Prostate gland (tissue), 2 donors: ENCODE measurements at regions not wholly inside any gene's neighbourhood (a gene's known extent, or its start where the extent isn't known, plus 50 kb on each side); places are given as distances from the start of the nearest gene placed in this dataset.
"Not testable (repeated sequence)": the region's sequence is repeated elsewhere in the genome, so short reads cannot be mapped to it uniquely, and the experiment has no call there.

Experiments
- DNase-seq: peaks from one replicate; pipeline ENCODE4 v3.0.0-alpha.2; 2019; ENCODE audit warnings: low spot score
- H3K27ac ChIP-seq, 2 donors: fragments of 200-600 bp; sonication (generic); 2 replicates each; pipeline ENCODE4 v1.5.1; 2017 to 2019
- H3K27me3 ChIP-seq: fragments of 200-600 bp; sonication (generic); replicated peaks from 2 replicates; pipeline ENCODE4 v1.5.1; 2019; ENCODE audit not compliant: insufficient read depth
- H3K36me3 ChIP-seq, 2 donors: fragments of 200-600 bp; sonication (generic); 1 replicate in 1 of 2; 2 replicates in 1 of 2; pipeline versions ENCODE4 v1.5.1 to v1.8.1; 2017 to 2019
- H3K4me1 ChIP-seq: fragments of 200-600 bp; sonication (generic); replicated peaks from 2 replicates; pipeline ENCODE4 v1.5.1; 2019
- H3K4me3 ChIP-seq, 2 donors: fragments of 200-600 bp; sonication (generic); 2 replicates each; pipeline ENCODE4 v1.5.1; 2017 to 2019
- H3K9me3 ChIP-seq: fragments of 200-600 bp; sonication (generic); 2 replicates; pipeline ENCODE4 v1.5.1; 2017
- POLR2A ChIP-seq: fragments of 450-650 bp; IDR thresholded peaks from one replicate; pipeline ENCODE4 v1.6.1; 2016; ENCODE audit warnings: antibody characterized with exemption, mild to moderate bottlenecking
- POLR2AphosphoS5 ChIP-seq: sonication (generic); formaldehyde crosslinking; IDR thresholded peaks from one replicate; pipeline ENCODE4 v1.6.1; 2017; ENCODE audit warnings: antibody characterized with exemption
- WGBS: methylation state at CpG from one replicate; pipeline ENCODE4 v1.1.5; 2018; 5-methylcytosine and 5-hydroxymethylcytosine counted together
- intact Hi-C: fragments of 100-400 bp; cut with DNase I; formaldehyde crosslinking; loops from one replicate; pipeline ENCODE4 v1.14.2; 2022
- TF ChIP-seq, protein P1 (sequence below), 4 experiments: fragments of 200-600 bp in 2 of 4; fragments of 450-650 bp in 2 of 4; sonication (generic) in 2 of 4; IDR thresholded peaks; 1 replicate in 3 of 4; 2 replicates in 1 of 4; pipeline ENCODE4 v1.5.1; 2016 to 2019; ENCODE audit warnings: antibody characterized with exemption in 4 of 4, mild to moderate bottlenecking in 2 of 4, moderate library complexity in 2 of 4

DNA sequence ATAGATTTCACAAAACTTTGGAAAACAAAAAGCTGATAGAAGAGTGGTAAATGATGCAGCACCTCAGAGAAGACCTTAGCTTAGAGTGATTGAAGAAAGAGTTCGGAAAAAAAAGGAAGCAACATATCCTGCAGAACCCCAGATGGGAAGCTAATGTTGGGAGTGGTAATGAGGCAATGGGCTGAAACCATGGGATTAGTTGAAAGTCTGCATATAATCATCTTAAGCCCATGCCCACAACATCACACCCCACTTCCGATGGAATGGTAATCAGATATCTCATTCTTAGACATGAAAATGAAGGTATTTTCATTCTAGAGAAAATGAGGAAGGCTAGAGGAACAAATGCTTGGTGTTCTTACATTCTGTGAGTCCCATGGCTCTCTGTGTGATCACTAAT is 146.3 kb upstream of the ADAMTS3 start:
- H3K27ac ChIP-seq = no peak overlapping the region
- TF ChIP-seq POLR2A = no peak
- TF ChIP-seq POLR2AphosphoS5 = no peak
- TF ChIP-seq, protein P1, sequence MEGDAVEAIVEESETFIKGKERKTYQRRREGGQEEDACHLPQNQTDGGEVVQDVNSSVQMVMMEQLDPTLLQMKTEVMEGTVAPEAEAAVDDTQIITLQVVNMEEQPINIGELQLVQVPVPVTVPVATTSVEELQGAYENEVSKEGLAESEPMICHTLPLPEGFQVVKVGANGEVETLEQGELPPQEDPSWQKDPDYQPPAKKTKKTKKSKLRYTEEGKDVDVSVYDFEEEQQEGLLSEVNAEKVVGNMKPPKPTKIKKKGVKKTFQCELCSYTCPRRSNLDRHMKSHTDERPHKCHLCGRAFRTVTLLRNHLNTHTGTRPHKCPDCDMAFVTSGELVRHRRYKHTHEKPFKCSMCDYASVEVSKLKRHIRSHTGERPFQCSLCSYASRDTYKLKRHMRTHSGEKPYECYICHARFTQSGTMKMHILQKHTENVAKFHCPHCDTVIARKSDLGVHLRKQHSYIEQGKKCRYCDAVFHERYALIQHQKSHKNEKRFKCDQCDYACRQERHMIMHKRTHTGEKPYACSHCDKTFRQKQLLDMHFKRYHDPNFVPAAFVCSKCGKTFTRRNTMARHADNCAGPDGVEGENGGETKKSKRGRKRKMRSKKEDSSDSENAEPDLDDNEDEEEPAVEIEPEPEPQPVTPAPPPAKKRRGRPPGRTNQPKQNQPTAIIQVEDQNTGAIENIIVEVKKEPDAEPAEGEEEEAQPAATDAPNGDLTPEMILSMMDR (IDR thresholded peaks at IDR 0.05) = no peak
- no peak overlapping the region for H3K4me3 ChIP-seq
- WGBS = 90% methylated on average over 2 of the region's 2 CpGs
- no peaks in the 10 kb centered on the region for H3K36me3 ChIP-seq
- H3K9me3 ChIP-seq = no peaks in the 10 kb centered on the region
- no peaks in the 10 kb centered on the region for H3K27me3 ChIP-seq
- no peak for DNase-seq
- intact Hi-C loops = no loop called here
- H3K4me1 ChIP-seq = no peaks in the 10 kb centered on the region

DNA sequence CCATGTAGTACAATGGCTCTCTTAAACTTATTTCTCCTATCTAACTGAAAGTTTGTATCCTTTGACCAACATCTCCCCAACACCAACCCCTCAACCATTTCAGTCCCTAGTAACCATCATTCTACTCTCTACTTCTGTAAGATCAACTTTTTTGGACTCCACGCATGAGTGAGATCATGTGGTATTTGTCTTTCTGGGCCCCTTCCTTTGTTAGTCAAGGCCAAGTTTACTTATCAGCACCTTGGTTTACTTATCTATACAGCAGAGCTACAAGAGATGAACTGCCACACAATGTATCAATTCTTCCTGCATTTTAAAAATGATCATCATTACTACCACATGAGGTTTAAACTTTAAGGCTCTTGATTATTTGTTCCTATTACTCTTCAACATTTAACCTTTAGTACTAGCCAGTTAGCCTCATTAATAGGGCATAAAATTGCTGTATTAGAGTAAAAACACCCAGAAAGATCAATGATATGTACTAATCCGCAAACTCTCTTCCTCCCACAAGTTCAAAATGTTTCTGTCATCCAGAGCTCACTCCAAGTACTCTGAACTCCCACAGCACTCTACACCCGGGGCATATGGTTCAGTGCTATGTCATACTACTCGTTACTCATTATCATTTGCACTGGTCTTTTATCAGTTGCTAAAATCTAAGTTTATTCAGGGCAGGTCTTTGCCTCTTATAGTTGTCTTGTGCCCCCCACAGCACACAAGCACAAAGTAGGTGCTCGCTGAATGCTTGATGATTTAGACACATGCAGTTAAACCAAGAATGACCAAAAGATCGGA is 145.7 kb upstream of the ADAMTS3 start:
- no peaks in the 10 kb centered on the region for H3K9me3 ChIP-seq
- H3K4me1 ChIP-seq = no peaks in the 10 kb centered on the region
- H3K27ac ChIP-seq = no peak overlapping the region
- H3K4me3 ChIP-seq = no peak overlapping the region
- intact Hi-C loops = no loop called here
- no peaks in the 10 kb centered on the region for H3K36me3 ChIP-seq
- WGBS = 83% methylated on average over 6 of the region's 6 CpGs
- no peaks in the 10 kb centered on the region for H3K27me3 ChIP-seq
- no peak for DNase-seq
- no peak for TF ChIP-seq POLR2A
- no peak for TF ChIP-seq POLR2AphosphoS5
- TF ChIP-seq, protein P1 (IDR thresholded peaks at IDR 0.05) = no peak

DNA sequence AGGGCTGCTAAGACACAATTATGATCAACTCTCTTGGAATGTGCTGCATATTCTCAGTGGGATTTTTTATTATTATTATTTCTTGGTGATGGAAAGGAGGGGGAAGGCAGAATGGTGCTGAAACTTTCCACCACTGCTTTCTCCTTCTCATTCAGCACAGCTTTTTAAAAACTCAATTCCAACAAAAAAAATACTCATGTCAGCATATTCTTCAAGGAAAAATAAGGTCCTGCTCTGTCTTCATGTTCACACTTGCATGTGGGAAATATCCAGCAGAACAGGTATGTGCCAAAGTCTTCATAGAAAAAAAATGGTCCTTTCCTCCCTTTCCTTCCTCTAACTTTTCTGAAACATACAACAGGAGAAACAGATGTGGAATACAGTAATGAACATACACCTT is 144.0 kb upstream of the ADAMTS3 start:
- H3K9me3 ChIP-seq = no peaks in the 10 kb centered on the region
- no peak overlapping the region for H3K27ac ChIP-seq
- intact Hi-C loops = no loop called here
- H3K4me3 ChIP-seq = no peak overlapping the region
- no peaks in the 10 kb centered on the region for H3K27me3 ChIP-seq
- TF ChIP-seq, protein P1 (IDR thresholded peaks at IDR 0.05) = no peak
- no peak for TF ChIP-seq POLR2AphosphoS5
- no peak for TF ChIP-seq POLR2A
- H3K36me3 ChIP-seq = no peaks in the 10 kb centered on the region
- H3K4me1 ChIP-seq = no peaks in the 10 kb centered on the region
- DNase-seq = no peak

DNA sequence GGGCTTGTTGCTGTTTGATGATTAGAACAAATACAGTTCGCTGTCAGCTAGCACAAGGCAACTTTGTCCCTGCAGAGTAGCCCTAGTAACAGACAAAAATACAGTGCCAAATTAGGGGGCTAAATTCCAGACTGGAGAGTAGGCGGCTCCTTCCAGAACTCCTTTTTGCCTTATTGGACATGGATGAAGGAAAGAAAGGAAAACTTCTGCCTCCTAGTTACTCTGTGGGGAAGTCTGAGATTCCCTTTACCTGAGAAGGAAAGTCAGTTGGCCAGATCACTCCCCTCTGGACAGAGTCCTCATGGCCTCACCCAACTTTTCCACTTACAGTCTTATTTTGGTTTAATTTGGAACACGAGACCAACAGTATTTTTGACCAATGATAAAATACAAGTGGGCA is 140.5 kb upstream of the ADAMTS3 start:
- 74% methylated on average over 3 of the region's 3 CpGs for WGBS
- H3K36me3 ChIP-seq = no peaks in the 10 kb centered on the region
- H3K27me3 ChIP-seq = no peaks in the 10 kb centered on the region
- H3K27ac ChIP-seq = no peak overlapping the region
- intact Hi-C loops = loop anchor here (5.0 kb wide), 1 partner anchor 412 kb away; no protein-coding TSS in a partner anchor
- DNase-seq = no peak
- TF ChIP-seq, protein P1 (IDR thresholded peaks at IDR 0.05) = no peak
- no peak for TF ChIP-seq POLR2A
- no peak for TF ChIP-seq POLR2AphosphoS5
- H3K9me3 ChIP-seq = no peaks in the 10 kb centered on the region
- H3K4me1 ChIP-seq = no peaks in the 10 kb centered on the region
- H3K4me3 ChIP-seq = no peak overlapping the region

DNA sequence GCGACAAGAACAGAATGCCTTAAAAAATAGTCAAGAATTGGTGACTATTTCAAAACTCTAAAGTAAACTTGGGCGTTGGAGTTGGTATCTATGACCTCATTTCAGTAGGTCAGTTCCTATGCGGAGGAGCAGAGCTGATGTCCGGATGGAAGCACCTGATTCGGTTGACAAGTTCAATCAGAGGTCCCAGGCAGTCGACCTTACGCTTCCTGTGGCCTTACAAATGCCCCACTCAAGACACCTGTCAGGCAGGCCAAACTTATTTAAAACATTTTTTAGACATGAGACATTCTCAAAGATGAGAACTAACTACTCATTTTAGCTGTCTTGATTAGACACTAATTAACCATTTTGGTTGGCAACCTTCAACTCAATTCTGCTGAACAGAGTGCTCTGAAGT is 137.7 kb upstream of the ADAMTS3 start:
- no peak overlapping the region for H3K27ac ChIP-seq
- no peak for DNase-seq
- no peaks in the 10 kb centered on the region for H3K27me3 ChIP-seq
- H3K9me3 ChIP-seq = no peaks in the 10 kb centered on the region
- TF ChIP-seq, protein P1 (IDR thresholded peaks at IDR 0.05) = no peak
- TF ChIP-seq POLR2AphosphoS5 (no peak), POLR2A (no peak)
- 92% methylated on average over 7 of the region's 7 CpGs for WGBS
- no peak overlapping the region for H3K4me3 ChIP-seq
- H3K4me1 ChIP-seq = no peaks in the 10 kb centered on the region
- no peaks in the 10 kb centered on the region for H3K36me3 ChIP-seq
- intact Hi-C loops = loop anchor here (5.0 kb wide), 1 partner anchor 409 kb away; no protein-coding TSS in a partner anchor

DNA sequence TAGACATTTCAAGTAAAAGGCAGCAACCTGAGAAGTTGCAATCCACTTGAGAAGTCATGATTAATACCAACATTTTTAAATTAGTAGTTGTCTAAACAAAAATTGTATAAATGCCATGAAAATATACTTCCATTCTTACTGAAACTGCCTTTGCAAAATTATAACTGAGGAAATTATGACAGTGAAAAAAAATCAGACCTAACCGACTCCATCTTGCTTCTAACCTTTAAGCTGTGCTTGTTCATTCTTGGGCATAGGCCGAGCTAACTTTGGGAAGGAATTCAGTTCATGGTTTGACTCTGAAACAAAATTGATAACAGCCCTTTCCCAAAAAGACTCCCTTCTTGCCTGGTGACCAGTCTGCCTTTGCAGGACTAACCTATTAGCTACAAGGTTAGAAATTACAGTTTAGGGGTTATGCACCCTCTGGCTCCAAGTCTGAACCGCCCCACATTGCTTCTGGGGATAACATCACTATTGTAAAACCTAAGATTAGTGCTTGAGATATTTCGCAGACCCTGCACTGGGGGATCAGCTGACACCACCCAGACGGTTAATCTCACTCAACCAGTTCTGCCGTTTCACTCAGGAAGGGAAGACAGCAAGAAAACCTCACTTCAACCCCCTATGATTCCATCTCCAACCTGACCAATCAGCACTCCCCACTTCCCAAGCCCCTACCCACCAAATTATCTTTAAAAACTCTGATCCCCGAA is 136.1 kb upstream of the ADAMTS3 start:
- not testable (repeated sequence) for H3K36me3 ChIP-seq, H3K4me3 ChIP-seq, H3K27ac ChIP-seq, H3K27me3 ChIP-seq, H3K4me1 ChIP-seq, H3K9me3 ChIP-seq, DNase-seq
- intact Hi-C loops = loop anchor here (5.0 kb wide), 1 partner anchor 408 kb away; no protein-coding TSS in a partner anchor
- 63% methylated on average over 7 of the region's 7 CpGs for WGBS
